Left colon (tissue), 2 donors: ENCODE measurements at regions not wholly inside any gene's neighbourhood (a gene's known extent, or its start where the extent isn't known, plus 50 kb on each side); places are given as distances from the start of the nearest gene placed in this dataset.
"Not testable (repeated sequence)": the region's sequence is repeated elsewhere in the genome, so short reads cannot be mapped to it uniquely, and the experiment has no call there.

Experiments
- ATAC-seq: fragments of 200-7000 bp; cut with Tn5 transposase; one replicate; pipeline ENCODE4 v1.9.1; 2020; ENCODE audit warnings: mild to moderate bottlenecking, moderate library complexity
- DNase-seq, 2 donors: peaks; one replicate each; pipeline ENCODE4 v3.0.0-alpha.2; 2020
- intact Hi-C, 2 donors: fragments of 100-400 bp; cut with DNase I in 1 of 2; cut with micrococcal nuclease in 1 of 2; formaldehyde crosslinking; loops; one replicate each; pipeline versions ENCODE4 v1.11.2 to v1.14.0; 2022; cut with DNase I, micrococcal nuclease
- donor health status: DM: no; HTN: no; CAD: no.
- donor health status: DM: yes; HTN: yes; CAD: no.

- DNase-seq, ATAC-seq, intact Hi-C loops: not testable (repeated sequence)
Measured at GRCh38 chr2:87582152-87582551, 165.7 kb upstream of the PLGLB2 start.

- intact Hi-C loops, ATAC-seq, DNase-seq: not testable (repeated sequence)
Measured at GRCh38 chr2:87582579-87582978, 165.3 kb upstream of the PLGLB2 start.

DNA sequence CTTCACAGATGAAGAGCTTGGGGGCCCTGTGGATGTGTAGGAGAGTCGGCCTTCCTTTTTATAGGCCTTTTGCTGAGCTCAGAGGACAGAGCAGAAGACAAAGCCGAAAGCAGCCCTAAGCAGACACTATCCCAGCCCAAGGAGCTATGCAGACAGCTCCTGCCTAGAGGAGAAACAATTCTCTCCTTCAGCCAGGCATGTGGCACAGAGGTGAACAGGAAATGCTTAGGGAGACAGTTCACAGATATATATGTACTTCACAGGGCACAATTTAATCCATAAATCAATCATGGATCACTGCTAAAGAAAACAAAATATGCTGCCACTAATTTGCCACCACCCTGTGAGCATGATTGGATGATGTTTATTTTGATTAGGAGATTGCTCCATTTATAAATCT lies 164.5 kb upstream of the PLGLB2 start:
- intact Hi-C loops, DNase-seq: not testable (repeated sequence)
- ATAC-seq, result peak; percentile 79

DNA sequence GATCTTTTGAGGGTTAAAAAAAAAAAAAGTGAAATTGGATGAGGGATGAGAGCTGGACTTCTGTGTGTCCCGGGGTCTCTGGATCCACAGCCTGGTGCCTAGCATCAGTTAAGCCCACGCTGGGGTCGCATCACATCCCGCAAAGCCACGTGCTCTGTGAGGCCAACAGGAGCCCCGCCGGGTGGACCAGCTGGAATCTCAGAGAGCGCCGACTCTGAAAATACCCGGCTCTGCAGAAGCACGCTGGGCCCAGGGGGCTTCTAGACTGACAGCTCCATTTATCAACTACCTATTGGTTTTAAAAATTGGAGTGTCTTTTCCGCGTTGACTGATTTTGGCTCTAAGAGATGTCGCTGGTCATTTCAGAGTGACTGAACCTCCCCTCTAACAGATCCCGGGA lies 164.1 kb upstream of the PLGLB2 start:
- peak; percentile 31 for ATAC-seq
- DNase-seq, intact Hi-C loops: not testable (repeated sequence)

GRCh38 chr2:87584268-87584906 lies 163.5 kb upstream of the PLGLB2 start:
- ATAC-seq, result peak; percentile 91
- intact Hi-C loops, result not testable (repeated sequence)
- DNase-seq, result peak in 1 of 2 donors; percentile 27

- DNase-seq, intact Hi-C loops, ATAC-seq: not testable (repeated sequence)
Measured at GRCh38 chr2:87587934-87588333, 160.0 kb upstream of the PLGLB2 start.

DNA sequence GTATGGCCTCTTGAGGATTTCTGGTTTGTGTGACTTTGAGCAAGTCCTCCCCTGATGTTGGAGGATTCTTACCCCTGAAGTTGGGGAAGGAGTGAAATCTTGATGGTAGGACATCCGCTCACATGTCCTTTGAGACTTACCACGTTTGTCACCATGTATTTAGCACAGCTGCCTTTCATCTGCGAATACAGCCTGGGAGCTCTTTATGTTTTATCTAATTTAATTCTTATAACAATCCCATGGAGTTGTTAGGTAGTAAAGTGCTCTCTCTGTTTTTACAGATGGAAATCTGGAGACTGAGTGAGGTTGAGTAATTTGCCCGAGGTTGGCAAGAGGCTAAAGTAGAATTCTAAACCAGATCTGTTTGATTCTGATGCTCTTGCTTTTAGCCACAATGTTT lies 154.9 kb upstream of the PLGLB2 start:
- ATAC-seq, intact Hi-C loops, DNase-seq: not testable (repeated sequence)

DNA sequence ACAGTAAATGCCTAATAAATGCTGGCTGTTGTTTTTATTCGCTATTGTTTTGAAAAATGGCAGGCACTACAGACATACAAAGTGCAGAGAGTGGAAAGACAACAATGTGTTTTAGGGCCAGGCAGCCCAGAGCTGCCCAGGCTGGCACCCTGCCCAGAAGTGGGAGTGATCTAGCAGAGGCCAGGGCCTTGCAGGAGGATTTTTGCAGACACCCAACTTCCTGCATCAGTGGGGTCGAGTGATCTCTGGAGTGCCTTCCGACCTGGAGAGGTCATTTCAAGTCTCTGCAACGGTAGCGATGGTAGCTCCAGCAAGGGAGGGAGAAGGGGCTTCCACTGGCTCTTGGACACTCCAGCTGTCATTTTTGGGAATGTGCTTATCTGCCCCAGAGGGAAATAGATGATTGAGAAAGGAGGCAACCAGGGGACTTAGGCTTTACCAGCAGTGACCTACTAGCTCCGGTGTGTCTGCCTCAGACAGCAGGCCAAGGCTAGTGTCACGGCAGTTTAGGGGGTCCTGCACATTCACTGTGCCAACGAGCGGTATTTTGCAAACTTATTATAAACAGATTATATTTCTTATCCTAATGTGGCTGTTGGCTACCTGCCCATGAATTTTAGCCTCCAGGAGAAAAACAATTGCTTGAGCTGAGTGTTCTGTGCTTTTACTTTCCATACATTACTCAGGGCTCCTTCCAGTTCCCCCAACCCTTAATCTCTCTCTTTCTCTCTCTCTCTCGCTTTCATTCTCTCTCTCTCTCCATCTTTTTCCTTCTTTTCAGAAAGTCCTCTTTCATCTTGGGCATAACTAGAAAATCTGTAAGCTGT lies 153.9 kb upstream of the PLGLB2 start:
- ATAC-seq, result peak; percentile 99
- DNase-seq, result peak; percentile 70 to 91
- intact Hi-C loops, result not testable (repeated sequence)

DNA sequence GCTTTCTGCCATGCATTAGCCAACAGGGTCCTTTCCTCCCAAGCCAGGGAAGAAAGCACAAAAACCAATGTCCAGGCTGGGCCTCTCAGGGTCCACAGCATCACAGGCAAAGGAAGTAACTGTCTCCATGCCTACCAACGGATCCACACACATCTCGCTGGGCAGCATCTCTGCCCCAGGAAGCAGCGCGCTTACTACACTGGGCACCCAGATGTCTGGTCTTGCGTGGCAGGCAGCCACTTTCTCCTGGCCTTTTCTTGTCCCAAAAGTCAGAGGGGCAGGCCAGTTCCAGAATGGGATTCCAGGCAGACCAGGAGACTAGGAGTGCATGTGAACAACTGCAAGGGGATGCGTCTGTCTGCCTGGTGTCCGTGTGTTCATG lies 153.3 kb upstream of the PLGLB2 start:
- DNase-seq, ATAC-seq: not testable (repeated sequence)

DNA sequence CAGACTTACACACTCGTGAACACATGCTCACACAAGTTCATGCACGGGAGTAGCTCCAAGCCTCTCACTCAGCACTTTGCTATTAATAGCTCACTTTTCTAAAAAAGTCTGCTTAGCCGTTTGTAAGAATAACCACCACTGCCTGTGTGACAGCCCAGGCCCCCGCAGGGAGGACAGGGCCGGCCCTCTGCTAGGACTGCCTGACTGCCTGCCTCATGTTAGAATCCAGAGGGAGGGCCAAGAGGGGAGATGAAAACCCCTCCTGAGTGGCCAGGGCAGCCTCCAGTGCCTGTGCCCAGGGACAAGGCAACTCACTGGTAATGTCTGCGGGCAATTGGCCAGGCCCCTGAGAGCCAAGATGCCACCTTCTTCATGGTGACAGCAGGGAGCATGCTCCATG lies 152.9 kb upstream of the PLGLB2 start:
- ATAC-seq, DNase-seq, intact Hi-C loops: not testable (repeated sequence)

More for the DNA sequence above, 153.3 kb upstream of the PLGLB2 start:
- intact Hi-C loops, result not testable (repeated sequence)

DNA sequence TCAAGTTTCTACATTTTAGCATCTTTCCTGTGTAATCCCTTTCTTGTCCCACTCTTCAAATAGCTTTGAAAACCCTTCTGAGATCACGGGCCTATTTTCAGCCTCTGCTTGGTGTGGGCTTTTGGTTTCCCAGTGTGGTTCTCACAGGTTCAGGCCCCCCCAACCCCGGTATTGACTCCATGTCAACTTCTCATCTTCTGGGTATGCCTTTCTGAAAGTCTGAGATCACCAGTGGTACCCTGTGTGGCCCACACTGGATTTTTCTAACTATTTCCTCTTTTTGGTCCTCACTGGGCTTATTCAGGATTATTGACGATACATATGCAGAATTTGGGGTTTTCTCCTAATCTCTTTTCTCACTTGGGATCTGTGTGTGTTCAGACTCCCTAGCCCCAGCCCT lies 146.9 kb upstream of the PLGLB2 start:
- intact Hi-C loops, ATAC-seq, DNase-seq: not testable (repeated sequence)

GRCh38 chr2:87602118-87602517 lies 145.8 kb upstream of the PLGLB2 start:
- ATAC-seq, intact Hi-C loops, DNase-seq: not testable (repeated sequence)

GRCh38 chr2:87602728-87603127 lies 145.2 kb upstream of the PLGLB2 start:
- DNase-seq, intact Hi-C loops: not testable (repeated sequence)
- peak; percentile 40 for ATAC-seq

- ATAC-seq, intact Hi-C loops, DNase-seq: not testable (repeated sequence)
Measured at GRCh38 chr2:87603418-87604278, 144.2 kb upstream of the PLGLB2 start.

DNA sequence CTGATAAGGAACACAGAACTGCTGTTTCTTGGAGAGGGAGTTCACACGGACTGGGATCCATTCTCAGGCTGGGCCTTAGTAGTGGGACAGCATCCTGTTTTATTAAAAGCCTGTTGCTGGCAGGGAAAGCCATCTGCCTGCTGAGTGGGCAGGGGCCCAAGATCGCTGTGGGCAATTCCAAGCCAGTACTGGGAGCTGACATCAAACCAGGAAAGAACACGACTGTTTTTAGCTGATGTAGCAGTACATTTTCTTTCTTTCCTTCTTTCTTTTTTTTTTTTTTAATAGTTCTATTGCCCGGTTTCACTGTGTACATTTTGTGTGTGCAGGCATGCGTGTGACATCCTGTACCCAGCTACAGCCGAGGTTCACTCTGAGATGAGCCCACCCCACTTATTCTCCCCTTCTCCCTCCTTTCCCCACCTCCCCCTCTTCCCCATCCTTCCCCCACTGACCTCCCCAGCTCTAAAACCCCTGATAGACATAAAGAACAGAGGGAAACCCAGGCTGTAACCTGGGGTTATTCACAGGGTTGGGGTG lies 143.5 kb upstream of the PLGLB2 start:
- ATAC-seq (peak; percentile 20), DNase-seq (peak in 1 of 2 donors; percentile 21)
- intact Hi-C loops, result not testable (repeated sequence)

DNA sequence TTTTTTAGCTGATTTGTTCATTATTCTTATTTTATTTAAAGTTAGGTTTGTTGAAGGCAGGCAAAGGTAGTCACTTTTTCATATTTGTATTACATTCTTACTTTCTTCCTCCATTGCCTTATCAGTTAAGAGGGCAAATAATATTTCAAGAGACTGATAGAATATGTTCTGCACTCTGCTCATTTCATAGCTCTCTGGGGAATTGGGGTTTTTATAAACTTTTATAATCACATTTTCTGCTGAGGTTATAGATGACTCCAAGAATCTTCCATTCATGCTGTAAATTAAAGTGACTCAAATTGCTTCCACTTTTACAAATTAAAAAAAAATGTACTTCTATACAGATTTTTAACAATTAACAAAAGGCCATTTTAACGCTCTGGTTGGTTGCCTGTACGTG lies 142.9 kb upstream of the PLGLB2 start:
- DNase-seq, intact Hi-C loops, ATAC-seq: not testable (repeated sequence)

DNA sequence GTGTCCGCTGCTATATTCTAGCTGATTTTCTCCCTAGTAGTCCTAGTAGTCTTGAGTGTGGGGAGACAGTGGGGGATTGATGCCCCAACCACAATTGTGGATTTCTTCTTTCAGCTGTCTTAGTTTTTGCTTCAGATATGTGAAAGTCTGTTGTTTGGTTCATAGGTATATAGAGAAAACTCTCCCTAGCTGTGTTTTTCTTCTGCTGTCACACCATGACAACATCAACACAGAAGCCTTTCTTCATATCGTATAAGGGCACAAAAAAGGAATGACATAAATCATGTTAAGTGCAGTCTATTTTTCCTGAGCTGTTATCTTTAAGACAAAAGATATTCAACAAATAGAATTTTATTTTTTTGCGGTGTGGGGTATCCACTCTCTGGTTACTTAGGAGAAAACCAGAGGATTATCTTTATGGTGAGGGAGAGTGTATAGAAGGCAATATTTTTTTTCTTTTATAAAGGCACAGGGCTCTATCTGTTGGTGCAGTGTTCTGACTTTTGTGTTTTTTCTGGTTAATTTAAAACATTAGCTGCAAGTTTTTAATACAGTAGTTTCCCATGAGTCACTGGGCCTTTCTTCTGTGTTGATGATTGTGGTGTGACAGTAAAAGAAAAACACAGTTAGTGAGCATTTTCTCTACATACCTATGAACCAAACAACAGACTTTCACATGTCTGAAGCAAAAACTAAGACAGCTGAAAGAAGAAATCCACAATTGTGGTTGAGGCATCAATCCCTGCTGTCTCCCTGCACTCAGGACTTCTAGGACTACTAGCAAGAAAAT lies 139.3 kb upstream of the PLGLB2 start:
- intact Hi-C loops, ATAC-seq, DNase-seq: not testable (repeated sequence)

GRCh38 chr2:87610974-87611373 lies 136.9 kb upstream of the PLGLB2 start:
- ATAC-seq, result peak; percentile 99
- intact Hi-C loops, DNase-seq: not testable (repeated sequence)
